Left kidney (tissue), 1 donor: ENCODE measurements at regions not wholly inside any gene's neighbourhood (a gene's known extent, or its start where the extent isn't known, plus 50 kb on each side); places are given as distances from the start of the nearest gene placed in this dataset.
"Not testable (repeated sequence)": the region's sequence is repeated elsewhere in the genome, so short reads cannot be mapped to it uniquely, and the experiment has no call there.

Experiments
- DNase-seq: peaks from one replicate; pipeline ENCODE4 v3.0.0-alpha.2; 2013

DNA sequence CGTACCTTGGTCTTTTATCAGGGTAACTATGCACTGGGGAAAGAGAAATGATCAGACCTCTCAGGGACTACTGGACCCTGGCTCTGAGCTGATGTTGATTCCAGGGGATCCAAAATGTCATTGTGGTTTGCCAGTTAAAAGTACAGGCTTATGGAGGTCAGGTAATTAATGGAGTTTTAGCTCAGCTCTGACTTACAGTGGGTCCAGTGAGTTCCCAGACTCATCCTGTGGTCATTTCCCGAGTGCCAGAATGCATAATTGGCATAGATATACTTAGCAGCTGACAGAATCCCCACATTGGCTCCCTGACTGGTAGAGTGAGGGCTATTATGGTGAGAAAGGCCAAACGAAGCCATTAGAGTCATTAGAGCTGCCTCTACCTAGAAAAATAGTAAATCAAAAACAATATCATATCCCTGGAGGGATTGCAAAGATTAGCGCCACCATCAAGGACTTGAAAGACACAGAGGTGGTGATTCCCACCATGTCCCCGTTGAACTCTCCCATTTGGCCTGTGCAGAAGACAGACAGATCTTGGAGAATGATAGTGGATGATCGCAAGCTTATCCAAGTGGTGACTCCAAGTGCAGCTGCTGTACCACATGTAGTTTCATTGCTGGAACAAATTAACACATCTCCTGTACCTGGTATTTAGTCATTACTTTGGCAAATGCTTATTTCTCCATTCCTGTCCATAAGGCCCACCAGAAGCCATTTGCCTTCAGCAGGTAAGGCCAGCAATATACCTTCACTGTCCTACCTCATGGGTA lies 152.4 kb downstream of the THBS2 start:
- DNase-seq, result no peak

- DNase-seq, result no peak
Measured at GRCh38 chr6:169099411-169100202, 154.0 kb downstream of the THBS2 start.

DNA sequence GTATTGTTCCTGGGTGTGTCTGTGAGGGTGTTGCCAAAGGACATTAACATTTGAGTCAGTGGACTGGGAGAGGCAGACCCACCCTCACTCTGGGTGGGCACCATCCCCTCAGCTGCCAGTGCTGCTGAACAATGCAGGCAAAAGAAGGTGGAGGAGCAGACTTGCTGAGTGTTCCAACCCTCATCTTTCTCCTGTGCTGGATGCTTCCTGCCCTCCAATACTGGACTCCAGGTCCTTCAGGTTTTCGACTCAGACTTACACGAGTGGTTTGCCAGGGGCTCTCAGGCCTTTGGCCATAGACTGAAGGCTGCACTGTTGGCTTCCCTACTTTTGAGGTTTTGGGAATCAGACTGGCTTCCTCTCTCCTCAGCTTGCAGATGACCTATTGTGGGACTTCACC lies 155.0 kb downstream of the THBS2 start:
- DNase-seq, result not testable (repeated sequence)

GRCh38 chr6:169098116-169098515 lies 155.5 kb downstream of the THBS2 start:
- no peak for DNase-seq

DNA sequence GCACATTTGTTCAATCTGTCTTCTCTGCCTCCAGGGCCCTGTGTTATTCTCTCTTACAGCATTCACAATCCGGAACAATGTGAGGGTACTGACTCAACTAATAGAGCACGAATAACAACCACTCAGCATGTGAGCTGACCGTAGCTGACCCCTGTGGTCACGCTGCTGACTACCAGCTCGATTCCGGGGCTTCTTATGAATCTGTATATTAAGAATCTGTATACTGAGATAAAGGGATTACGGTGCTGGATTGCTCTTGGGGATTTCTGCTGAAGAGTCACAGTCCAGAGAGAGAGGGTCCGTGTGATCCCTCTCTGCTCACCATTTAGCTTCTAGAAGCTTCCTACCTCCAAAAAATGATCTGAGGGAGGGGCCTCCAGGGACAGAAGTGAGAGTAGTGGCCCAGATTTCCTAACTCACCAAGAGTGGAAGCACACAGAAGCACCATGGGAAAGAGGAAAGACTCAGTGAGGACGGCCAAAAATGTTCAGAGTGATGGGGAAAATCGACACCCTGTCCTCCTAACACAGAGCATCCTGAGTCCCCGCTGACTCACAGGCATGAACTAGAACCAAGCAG lies 156.2 kb downstream of the THBS2 start:
- DNase-seq, result no peak

DNA sequence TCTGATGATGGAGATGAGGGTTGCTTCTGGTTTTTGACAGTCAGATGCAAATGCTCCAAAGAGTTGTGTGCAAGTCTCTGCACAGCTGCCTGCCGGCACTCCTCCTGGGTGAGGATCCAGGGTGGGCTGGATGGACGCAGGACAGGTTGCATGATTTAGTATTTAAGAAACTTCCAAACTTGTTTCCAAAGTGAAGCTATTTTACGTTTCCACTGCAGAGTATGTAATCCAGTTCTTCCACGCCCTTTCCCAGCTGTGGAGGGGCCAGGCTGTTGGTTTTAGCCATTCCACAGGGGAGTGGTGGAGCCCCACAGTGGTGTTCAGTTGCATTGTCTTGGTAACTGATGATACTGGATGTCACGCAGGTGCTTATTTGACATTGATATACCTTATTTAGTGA lies 157.3 kb downstream of the THBS2 start:
- DNase-seq, result no peak

DNA sequence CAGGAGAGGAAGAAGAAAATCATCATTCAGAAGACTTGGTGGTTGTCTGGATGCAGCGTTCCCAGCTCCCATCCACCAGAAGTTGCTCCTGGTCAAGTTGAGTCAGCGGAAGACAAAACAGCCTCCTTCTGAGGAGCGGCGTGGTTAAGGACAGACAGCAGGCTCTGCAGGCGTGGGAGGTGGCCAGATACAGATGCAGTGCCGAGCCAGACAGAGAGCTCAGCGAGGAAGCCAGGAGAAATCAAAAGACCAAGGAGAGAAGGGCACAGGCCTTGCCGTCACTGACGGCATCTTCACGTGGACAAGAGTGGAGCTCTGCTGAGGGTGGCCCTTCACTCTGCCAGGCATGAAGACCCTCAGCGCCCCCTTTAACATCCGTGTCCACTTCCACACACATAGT lies 158.5 kb downstream of the THBS2 start:
- no peak for DNase-seq

GRCh38 chr6:169094552-169094950 lies 159.1 kb downstream of the THBS2 start:
- no peak for DNase-seq

- no peak for DNase-seq
Measured at GRCh38 chr6:169093770-169094551, 159.7 kb downstream of the THBS2 start.

GRCh38 chr6:169093066-169093723 lies 160.5 kb downstream of the THBS2 start:
- no peak for DNase-seq

- no peak for DNase-seq
Measured at GRCh38 chr6:169092375-169092774, 161.3 kb downstream of the THBS2 start.

DNA sequence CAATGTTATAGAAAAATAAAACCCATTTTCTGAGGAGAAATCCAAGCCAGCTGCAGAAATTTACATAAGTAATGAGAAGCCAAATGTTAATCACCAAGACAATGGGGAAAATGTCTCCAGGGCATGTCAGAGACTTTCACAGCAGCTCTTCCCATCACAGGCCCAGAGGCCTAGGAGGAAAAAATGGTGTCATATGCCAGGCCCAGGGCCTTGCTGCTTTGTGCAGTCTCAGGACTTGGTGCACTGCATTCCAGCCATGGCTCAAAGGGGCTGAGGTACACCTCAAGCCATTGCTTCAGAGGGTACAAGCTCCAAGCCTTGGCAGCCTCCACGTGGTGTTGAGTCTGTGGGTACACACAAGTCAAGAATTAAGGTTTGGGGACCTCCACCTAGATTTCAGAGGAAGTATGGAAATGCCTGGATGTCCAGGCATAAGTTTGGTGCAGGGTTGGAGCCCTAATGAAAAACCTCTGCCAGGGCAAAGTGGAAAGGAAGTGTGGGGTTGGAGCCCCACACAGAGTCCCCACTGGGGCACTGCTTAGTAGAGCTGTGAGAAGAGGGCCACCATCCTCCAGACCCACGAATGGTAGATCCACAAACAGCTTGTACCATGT lies 163.0 kb downstream of the THBS2 start:
- DNase-seq, result not testable (repeated sequence)

DNA sequence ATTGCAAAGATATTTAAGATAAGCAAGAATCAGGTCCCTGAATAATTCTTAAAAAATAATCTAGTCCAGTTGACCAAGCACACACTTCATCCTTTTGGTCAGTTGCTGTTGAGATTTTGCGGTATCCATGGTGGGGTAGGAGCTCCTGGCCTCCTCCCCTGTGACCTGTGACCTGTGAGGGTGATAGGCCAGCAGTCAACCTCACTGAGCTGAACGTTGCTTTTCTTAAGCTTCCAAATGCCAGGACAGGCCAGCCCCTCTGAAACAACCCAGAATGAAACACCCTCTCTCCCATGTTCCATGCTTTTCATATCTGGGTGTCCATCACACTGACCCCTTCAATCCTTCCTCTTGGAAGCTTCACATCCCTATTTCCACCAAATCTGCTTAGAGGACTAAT lies 164.9 kb downstream of the THBS2 start:
- no peak for DNase-seq

DNA sequence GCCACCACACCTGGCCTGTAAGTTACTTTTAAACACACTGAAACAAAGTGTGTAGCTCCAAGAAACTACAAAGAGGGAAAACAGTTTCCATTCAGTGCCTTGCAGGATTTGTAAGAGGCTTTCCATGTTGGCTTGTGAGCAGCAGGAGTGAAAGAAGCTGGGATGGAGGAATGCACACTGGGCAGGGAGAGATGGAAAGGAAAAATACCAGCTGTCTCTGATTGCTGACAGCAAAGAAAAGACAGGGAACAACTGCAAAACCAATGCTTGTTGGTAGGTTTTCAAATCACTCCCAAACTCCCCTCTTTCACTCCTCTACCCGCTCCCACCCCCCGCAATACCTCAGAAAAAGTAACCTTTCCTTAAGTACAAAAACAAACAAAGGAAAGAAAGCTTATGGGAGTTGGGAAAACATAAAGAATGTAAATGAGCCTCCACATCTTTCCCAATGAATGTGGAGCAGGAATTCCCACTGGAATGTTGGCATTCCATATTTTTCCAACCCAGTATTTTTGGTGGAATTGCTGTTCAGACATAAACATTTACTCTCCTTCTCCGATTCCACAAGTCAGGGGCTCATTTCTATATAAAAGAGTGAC lies 166.1 kb downstream of the THBS2 start:
- DNase-seq, result no peak

- not testable (repeated sequence) for DNase-seq
Measured at GRCh38 chr6:169086616-169087015, 167.0 kb downstream of the THBS2 start.

- no peak for DNase-seq
Measured at GRCh38 chr6:169086020-169086419, 167.6 kb downstream of the THBS2 start.

GRCh38 chr6:169085466-169085865 lies 168.2 kb downstream of the THBS2 start:
- DNase-seq, result no peak

DNA sequence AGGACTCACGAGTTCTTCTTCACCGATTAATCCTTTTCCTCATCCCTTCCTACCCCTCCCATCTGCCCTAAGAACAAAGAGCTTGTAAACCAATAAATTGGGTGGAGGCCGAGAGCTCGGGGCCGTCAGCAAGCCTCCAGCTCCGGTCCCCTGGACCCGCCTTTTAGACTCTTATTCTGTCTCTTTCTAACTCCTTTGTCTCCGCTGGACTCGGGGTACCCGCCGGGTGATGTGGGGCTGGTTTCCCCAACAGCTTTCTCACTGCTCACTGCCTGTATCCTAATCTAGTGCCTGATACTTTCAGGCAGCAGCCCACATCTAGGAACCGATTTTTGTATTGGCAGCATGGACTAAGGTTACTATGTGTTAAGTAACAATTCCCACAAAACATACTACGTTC lies 169.1 kb downstream of the THBS2 start:
- DNase-seq, result not testable (repeated sequence)

GRCh38 chr6:169084067-169084466 lies 169.6 kb downstream of the THBS2 start:
- DNase-seq, result no peak

DNA sequence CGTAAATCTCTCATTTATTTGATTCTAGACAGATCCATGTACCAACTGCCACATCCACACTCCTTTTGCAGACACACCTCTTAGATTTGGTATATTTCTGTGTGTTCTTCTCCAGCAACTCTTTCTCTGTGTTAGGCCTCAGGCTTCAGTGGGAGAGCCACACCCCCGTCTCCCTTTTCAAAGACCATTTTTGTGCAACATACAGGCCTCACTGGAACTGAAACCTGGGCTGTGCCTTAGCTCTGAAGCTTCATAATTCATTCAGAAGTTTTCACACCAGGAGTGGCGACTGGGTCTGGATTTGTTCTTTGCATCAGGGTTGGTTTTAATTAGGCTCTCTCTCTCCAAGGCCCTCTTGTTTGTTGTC lies 170.2 kb downstream of the THBS2 start:
- DNase-seq, result no peak
